Lower leg skin (tissue), 4 donors: ENCODE measurements at regions not wholly inside any gene's neighbourhood (a gene's known extent, or its start where the extent isn't known, plus 50 kb on each side); places are given as distances from the start of the nearest gene placed in this dataset.
A peak's percentile ranks its signal among the peaks of the same experiment; 100 is the strongest.

Experiments used
- DNase-seq, 2 donors: peaks; one replicate each; pipeline ENCODE4 v3.0.0-alpha.2; 2019; ENCODE audit warnings: low spot score in 2 of 2
- H3K4me3 ChIP-seq: fragments of 200-600 bp; sonication (generic); 2 replicates; pipeline ENCODE4 v1.5.1; 2017; ENCODE audit warnings: mild to moderate bottlenecking, low read depth; ENCODE audit not compliant: poor library complexity, severe bottlenecking
- POLR2A ChIP-seq, 2 donors: fragments of 450-650 bp; IDR thresholded peaks; one replicate each; pipeline ENCODE4 v1.6.1; 2016 to 2017; ENCODE audit warnings: antibody characterized with exemption in 2 of 2, mild to moderate bottlenecking in 1 of 2, moderate library complexity in 1 of 2
- WGBS, 2 donors: methylation state at CpG; one replicate each; pipeline ENCODE4 v1.1.5; 2018; 5-methylcytosine and 5-hydroxymethylcytosine counted together
- intact Hi-C: fragments of 100-400 bp; cut with DNase I; formaldehyde crosslinking; loops from one replicate; pipeline ENCODE4 v1.15.0; 2023; ENCODE audit warnings: low total_unique reads
- TF ChIP-seq, protein P1 (sequence below), 3 donors: fragments of 450-650 bp; IDR thresholded peaks; one replicate each; pipeline ENCODE4 v1.5.1; 2016; ENCODE audit warnings: antibody characterized with exemption in 3 of 3, mild to moderate bottlenecking in 3 of 3, moderate library complexity in 2 of 3

DNA sequence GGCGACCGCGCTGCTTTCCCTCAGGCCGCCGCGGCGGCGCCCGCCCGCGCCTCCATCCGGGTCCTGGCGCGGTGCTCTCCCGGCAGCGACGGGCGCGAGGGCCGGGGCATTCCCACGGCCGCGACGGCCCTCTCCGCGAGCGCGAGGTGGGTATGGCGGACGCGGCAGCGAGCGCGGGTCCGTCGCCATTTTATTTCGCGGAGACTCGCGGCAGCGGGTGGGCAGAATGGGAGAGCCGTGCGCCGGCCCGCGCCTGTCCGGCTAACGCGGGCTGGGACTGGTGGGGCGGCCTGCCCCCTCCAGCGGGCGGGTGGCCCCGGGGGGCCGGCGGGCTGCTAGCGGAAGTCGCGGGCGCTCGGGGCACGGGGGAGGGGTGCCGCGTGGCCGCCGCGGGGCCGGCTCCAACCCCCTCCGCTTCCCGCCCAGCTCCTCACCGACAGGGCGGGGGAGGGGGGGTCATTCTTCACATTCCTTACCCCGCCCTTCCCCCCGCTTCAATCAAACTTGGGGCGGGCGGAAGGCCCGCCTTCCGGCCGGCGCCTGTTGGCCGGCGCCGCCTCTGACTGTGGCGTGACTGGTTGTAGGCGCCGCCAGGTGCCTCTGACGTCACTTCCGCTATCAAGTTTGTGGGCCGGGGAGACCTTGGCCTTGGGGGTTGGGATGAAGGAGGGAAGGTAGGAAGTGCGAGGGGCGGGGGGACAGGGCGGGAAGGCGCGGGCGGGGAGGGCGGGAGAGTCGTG lies 82.1 kb downstream of the PTPDC1 start:
- intact Hi-C loops: no loop called here
- 0% methylated on average over 35 to 49 of the region's 96 CpGs for WGBS, 2 donors
- peak; percentile 98 to 99 for DNase-seq
- H3K4me3 ChIP-seq: peak overlapping the region; percentile 95
- TF ChIP-seq POLR2A (IDR thresholded peaks at IDR 0.05): peak in 1 of 2 donors; percentile 95
- TF ChIP-seq, protein P1, sequence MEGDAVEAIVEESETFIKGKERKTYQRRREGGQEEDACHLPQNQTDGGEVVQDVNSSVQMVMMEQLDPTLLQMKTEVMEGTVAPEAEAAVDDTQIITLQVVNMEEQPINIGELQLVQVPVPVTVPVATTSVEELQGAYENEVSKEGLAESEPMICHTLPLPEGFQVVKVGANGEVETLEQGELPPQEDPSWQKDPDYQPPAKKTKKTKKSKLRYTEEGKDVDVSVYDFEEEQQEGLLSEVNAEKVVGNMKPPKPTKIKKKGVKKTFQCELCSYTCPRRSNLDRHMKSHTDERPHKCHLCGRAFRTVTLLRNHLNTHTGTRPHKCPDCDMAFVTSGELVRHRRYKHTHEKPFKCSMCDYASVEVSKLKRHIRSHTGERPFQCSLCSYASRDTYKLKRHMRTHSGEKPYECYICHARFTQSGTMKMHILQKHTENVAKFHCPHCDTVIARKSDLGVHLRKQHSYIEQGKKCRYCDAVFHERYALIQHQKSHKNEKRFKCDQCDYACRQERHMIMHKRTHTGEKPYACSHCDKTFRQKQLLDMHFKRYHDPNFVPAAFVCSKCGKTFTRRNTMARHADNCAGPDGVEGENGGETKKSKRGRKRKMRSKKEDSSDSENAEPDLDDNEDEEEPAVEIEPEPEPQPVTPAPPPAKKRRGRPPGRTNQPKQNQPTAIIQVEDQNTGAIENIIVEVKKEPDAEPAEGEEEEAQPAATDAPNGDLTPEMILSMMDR (IDR thresholded peaks at IDR 0.05): no peak

DNA sequence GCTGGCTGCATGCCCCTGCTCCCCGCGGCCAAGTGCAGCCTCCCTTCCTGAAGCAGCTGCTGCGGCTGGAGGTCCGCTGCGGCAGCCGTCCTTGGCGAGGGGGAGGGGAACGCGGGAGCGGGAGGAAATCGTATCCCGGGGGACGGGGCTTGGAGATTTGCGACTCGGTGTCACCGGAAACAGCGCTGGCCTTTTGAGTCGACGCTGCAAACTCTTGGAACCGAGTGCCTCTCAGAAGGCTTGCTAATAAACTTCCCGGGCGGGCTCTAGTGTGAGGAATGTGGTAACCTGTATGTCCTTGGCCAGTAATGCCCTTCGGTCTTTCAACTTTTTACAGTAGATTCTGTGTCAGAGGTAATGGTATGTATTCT lies 82.7 kb downstream of the PTPDC1 start:
- no peak for DNase-seq
- 1% methylated on average over 23 of the region's 23 CpGs for WGBS, 2 donors
- peak overlapping the region; percentile 50 for H3K4me3 ChIP-seq
- intact Hi-C loops: no loop called here
- TF ChIP-seq, protein P1 (IDR thresholded peaks at IDR 0.05): no peak
- no peak for TF ChIP-seq POLR2A (IDR thresholded peaks at IDR 0.05)

DNA sequence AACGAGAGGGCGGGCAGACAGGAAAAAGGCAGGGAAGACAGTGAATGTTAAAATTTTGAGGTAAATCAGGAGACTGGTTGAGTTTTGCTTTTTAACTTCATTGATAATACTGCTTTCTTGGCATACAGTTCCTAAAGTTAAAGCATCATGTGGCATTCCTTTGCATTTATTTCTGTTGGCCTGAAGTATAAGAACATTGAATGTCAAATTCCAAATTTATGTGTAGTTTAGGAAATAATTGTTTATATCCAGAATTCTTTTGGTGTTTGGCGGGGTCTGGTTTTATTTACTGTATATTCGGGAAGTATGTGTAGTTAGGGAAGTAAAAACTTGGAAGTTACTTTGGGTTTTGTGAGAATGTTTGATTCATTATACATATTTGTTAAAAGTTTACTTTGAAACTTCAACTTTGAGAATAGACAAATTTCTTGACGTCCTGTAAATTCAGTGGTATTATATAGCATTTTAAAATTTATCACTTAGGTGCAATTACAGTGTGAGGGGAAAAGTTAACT lies 83.2 kb downstream of the PTPDC1 start:
- WGBS, 2 donors: 2 to 3% methylated on average over 5 of the region's 5 CpGs
- no peak for DNase-seq
- no peak for TF ChIP-seq POLR2A (IDR thresholded peaks at IDR 0.05)
- TF ChIP-seq, protein P1 (IDR thresholded peaks at IDR 0.05): no peak

DNA sequence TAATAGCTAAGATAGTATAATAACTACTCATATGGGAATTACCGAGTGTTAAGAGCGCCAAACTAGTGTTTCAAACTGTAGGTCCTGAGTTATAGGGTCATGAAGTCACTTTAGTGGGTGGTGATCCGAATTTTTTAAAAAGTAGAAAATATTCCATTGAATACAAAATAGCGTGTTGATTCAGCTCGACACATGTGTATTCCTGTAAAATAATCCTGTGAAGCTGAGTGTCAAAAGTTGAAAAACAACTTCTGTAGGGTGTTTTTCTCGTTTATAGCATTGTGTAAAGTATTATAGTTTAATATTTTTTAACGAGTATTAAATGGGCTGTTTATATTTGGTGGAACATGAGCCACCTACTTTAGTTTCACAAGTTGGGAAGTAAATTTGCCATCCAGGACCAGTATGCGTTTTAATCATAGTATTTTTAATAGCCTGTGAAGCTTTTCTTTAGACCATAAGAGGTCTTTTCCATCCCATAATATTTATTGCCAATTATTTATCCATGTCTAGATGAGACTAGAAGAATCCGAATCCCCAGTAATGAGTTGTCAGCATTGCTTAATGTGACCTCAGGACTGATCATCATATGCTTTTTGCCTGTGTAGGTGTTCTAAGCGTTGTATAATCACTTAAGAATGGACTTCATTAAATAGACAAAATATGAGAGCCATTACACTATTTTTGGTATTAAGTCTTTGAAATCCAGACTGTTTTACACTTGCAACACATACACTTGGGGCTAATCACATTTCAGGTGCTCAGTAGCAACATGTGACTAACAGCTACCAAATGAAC lies 84.1 kb downstream of the PTPDC1 start:
- no peak for DNase-seq
- WGBS, 2 donors: 11 to 13% methylated on average over 10 of the region's 10 CpGs
- H3K4me3 ChIP-seq: no peak overlapping the region
- intact Hi-C loops: no loop called here
- TF ChIP-seq, protein P1 (IDR thresholded peaks at IDR 0.05): no peak
- no peak for TF ChIP-seq POLR2A (IDR thresholded peaks at IDR 0.05)

More for the DNA sequence above, 83.2 kb downstream of the PTPDC1 start:
- peak overlapping the region; percentile 50 for H3K4me3 ChIP-seq
- intact Hi-C loops: no loop called here

DNA sequence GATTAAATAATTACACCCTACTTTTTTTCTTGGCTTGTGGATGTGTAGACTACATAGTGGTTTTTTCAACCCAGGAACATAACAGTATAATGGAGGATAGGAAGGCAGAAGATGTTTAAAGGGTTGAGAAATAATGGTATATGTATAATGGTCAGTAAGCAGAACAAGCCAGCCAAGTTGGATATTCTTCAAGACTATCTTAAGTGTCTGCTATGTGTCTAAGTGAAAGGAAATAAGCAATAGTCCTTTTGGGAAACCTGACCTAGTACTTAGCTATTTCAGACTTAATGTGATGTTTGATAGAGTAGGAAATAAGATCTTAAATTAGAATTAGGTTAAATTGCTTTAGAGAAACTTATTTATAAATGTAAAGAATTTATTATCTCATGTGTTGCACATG lies 85.7 kb downstream of the PTPDC1 start:
- intact Hi-C loops: no loop called here
- H3K4me3 ChIP-seq: no peak overlapping the region
- no peak for DNase-seq
- TF ChIP-seq POLR2A (IDR thresholded peaks at IDR 0.05): no peak
- TF ChIP-seq, protein P1 (IDR thresholded peaks at IDR 0.05): no peak
